ENCODE measurements at regions not wholly inside any gene's neighbourhood (a gene's known extent, or its start where the extent isn't known, plus 50 kb on each side); places are given as distances from the start of the nearest gene placed in this dataset.

DNA sequence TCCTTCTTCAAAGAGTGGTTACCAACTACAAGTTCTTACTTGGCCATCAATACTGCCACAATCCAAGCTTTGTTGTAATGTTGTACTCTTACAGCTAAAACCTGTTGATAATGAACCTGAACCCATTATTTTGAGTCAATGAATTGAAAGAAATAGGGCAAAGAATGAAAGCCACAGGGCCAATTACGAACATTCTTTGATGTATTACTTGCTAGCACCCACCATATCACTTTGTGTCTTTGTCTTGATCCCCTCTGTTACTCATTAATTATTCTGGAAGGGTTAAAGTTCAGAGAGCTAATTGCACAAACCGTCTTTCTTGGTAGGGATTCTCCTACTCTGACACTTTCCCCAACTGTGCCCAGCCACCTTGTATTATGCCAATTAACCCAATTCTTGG is 53.2 kb upstream of the TFEC start:
- Histone ChIP-seq H3K27me3 (replicated peaks in 1 of 4; ENCODE audit: control extremely low read depth in 1 of 4, control insufficient read depth in 3 of 4, insufficient read depth in 4 of 4, low read length in 3 of 4) (no peaks in the 10 kb centered on the region), H3K27ac (ENCODE audit: low read length in 2 of 2) (no peak overlapping the region), H3K9me3 (ENCODE audit: control extremely low read depth in 1 of 3, control insufficient read depth in 2 of 3, insufficient read depth in 1 of 3, low read length in 2 of 3) (no peaks in the 10 kb centered on the region), H3K4me2 (replicated peaks; ENCODE audit: low read depth, low read length, poor library complexity, severe bottlenecking) (no peak overlapping the region), H2AFZ (ENCODE audit: insufficient read depth, low read depth, low read length, poor library complexity, severe bottlenecking) (no peak overlapping the region), H3K4me3 (ENCODE audit: control extremely low read depth in 1 of 5, extremely low read depth in 1 of 5, insufficient read depth in 1 of 5, low read depth in 2 of 5, low read length in 4 of 5) (no peak overlapping the region), H3K4me1 (ENCODE audit: control insufficient read depth in 2 of 2, insufficient read depth in 2 of 2, low read length in 2 of 2) (no peaks in the 10 kb centered on the region), H3K9ac (ENCODE audit: low read length) (no peak overlapping the region), H3K36me3 (replicated peaks in 1 of 2; ENCODE audit: control extremely low read depth in 1 of 2, control insufficient read depth in 1 of 2, extremely low read depth in 1 of 2, insufficient read depth in 2 of 2, low read length in 1 of 2) (no peaks in the 10 kb centered on the region), H4K20me1 (ENCODE audit: control insufficient read depth, insufficient read depth, low read length, poor library complexity, severe bottlenecking) (no peaks in the 10 kb centered on the region), H3K79me2 (ENCODE audit: control insufficient read depth, insufficient read depth, low read length) (no peaks in the 10 kb centered on the region)
- Mint-ChIP-seq H3K4me3 (no peak overlapping the region), H3K9me3 (ENCODE audit: insufficient read depth) (peaks cover 4% of the 10 kb centered on the region), H3K4me1 (no peaks in the 10 kb centered on the region), H3K27ac (no peak overlapping the region), H3K27me3 (no peaks in the 10 kb centered on the region)
- WGBS (ENCODE audit: insufficient coverage) = 100% methylated on average over 1 of the region's 2 CpGs
- POLR2A ChIA-PET = no interaction called here
- no peak for TF ChIP-seq EZH2 (IDR thresholded peaks at IDR 0.05; ENCODE audit: borderline replicate concordance, insufficient read depth, low read depth, low read length, poor library complexity, severe bottlenecking)
- no peak for TF ChIP-seq CTCF (IDR thresholded peaks at IDR 0.05)
- intact Hi-C loops (cut with micrococcal nuclease) = no loop called here
- ATAC-seq (ENCODE audit: low read depth) = no peak
- DNase-seq = no peak
- CTCF ChIA-PET = no interaction called here

GRCh38 chr7:116086547-116087045 is 56.0 kb upstream of the TFEC start:
- no peak overlapping the region for H3K4me3 ChIP-seq (ENCODE audit: control extremely low read depth in 1 of 5, extremely low read depth in 1 of 5, insufficient read depth in 1 of 5, low read depth in 2 of 5, low read length in 4 of 5)
- POLR2A ChIA-PET = no interaction called here
- no peak overlapping the region for H3K4me2 ChIP-seq (replicated peaks; ENCODE audit: low read depth, low read length, poor library complexity, severe bottlenecking)
- H3K27ac ChIP-seq (ENCODE audit: low read length in 2 of 2) = no peak overlapping the region
- intact Hi-C loops (cut with micrococcal nuclease) = no loop called here
- DNase-seq (no peak), ATAC-seq (ENCODE audit: low read depth) (no peak)
- CTCF ChIA-PET = no interaction called here
- no peak overlapping the region for H2AFZ ChIP-seq (ENCODE audit: insufficient read depth, low read depth, low read length, poor library complexity, severe bottlenecking)
- H3K27ac Mint-ChIP-seq = no peak overlapping the region
- H3K79me2 ChIP-seq (ENCODE audit: control insufficient read depth, insufficient read depth, low read length) = no peaks in the 10 kb centered on the region
- no peaks in the 10 kb centered on the region for H3K9me3 Mint-ChIP-seq (ENCODE audit: insufficient read depth)
- WGBS (ENCODE audit: insufficient coverage) = no CpG with 5 or more reads among the region's 3 CpGs
- H3K4me1 ChIP-seq (ENCODE audit: control insufficient read depth in 2 of 2, insufficient read depth in 2 of 2, low read length in 2 of 2) = no peaks in the 10 kb centered on the region
- TF ChIP-seq EZH2 (IDR thresholded peaks at IDR 0.05; ENCODE audit: borderline replicate concordance, insufficient read depth, low read depth, low read length, poor library complexity, severe bottlenecking) (no peak), CTCF (IDR thresholded peaks at IDR 0.05) (no peak)
- H3K4me3 Mint-ChIP-seq = no peak overlapping the region
- H3K9ac ChIP-seq (ENCODE audit: low read length) = no peak overlapping the region
- H3K27me3 Mint-ChIP-seq = no peaks in the 10 kb centered on the region
- H3K27me3 ChIP-seq (replicated peaks in 1 of 4; ENCODE audit: control extremely low read depth in 1 of 4, control insufficient read depth in 3 of 4, insufficient read depth in 4 of 4, low read length in 3 of 4) = no peaks in the 10 kb centered on the region
- no peaks in the 10 kb centered on the region for H3K9me3 ChIP-seq (ENCODE audit: control extremely low read depth in 1 of 3, control insufficient read depth in 2 of 3, insufficient read depth in 1 of 3, low read length in 2 of 3)
- H4K20me1 ChIP-seq (ENCODE audit: control insufficient read depth, insufficient read depth, low read length, poor library complexity, severe bottlenecking) = no peaks in the 10 kb centered on the region
- H3K36me3 ChIP-seq (replicated peaks in 1 of 2; ENCODE audit: control extremely low read depth in 1 of 2, control insufficient read depth in 1 of 2, extremely low read depth in 1 of 2, insufficient read depth in 2 of 2, low read length in 1 of 2) = no peaks in the 10 kb centered on the region
- no peaks in the 10 kb centered on the region for H3K4me1 Mint-ChIP-seq

Measured in B cell (primary cell).